Type B pancreatic cell (in vitro differentiated cells): ENCODE measurements at regions not wholly inside any gene's neighbourhood (a gene's known extent, or its start where the extent isn't known, plus 50 kb on each side); places are given as distances from the start of the nearest gene placed in this dataset.

Experiments
- DNase-seq: peaks from one replicate; pipeline ENCODE4 v3.0.0; 2021; ENCODE audit warnings: mixed read lengths; ENCODE audit not compliant: unreplicated experiment; ENCODE audit errors: extremely low spot score
- H3K27ac Mint-ChIP-seq: 2 replicates; pipeline ENCODE4 v1.8.0; 2021; ENCODE audit warnings: mild to moderate bottlenecking, mixed read lengths
- H3K27me3 Mint-ChIP-seq: 2 replicates; pipeline ENCODE4 v1.8.0; 2021; ENCODE audit warnings: mixed read lengths
- H3K36me3 Mint-ChIP-seq: 2 replicates; pipeline ENCODE4 v1.8.0; 2021; ENCODE audit warnings: mixed read lengths
- H3K4me1 Mint-ChIP-seq: one replicate; pipeline ENCODE4 v1.8.0; 2021; ENCODE audit warnings: mixed read lengths; ENCODE audit not compliant: unreplicated experiment
- H3K4me3 Mint-ChIP-seq: 2 replicates; pipeline ENCODE4 v1.8.0; 2021; ENCODE audit warnings: mild to moderate bottlenecking, mixed read lengths
- H3K9me3 Mint-ChIP-seq: 2 replicates; pipeline ENCODE4 v1.8.0; 2021; ENCODE audit warnings: mixed read lengths
- TF ChIP-seq, protein P1 (sequence below): fragments of 200-600 bp; sonication (generic); conservative IDR thresholded peaks from 2 replicates; pipeline ENCODE4 v1.5.0; 2021; ENCODE audit warnings: antibody characterized with exemption, mild to moderate bottlenecking

DNA sequence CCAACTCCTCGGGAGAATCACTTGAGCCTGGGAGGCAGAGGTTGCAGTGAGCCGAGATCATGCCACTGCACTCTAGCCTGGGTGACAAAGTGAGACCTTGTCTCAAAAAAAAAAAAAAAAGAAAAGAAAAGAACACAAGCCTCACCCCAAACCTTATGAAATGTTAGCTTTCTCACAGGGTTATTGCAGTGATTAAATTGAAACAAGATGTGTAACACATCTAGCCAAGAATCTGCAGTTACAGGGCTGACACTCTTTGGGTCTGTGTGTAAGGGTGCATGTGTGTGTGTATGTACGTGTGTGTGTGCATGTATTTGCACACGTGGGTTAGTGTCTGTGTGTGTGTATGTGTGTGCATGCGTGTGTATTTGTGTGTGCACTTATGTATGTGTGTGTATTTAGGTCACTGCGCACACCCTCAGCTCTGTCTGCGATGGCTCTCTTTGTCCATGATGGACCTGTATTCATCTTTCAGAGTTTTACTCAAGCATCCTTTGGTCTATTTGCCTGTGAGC is 336.3 kb downstream of the UQCRFS1 start:
- peaks cover 15% of the 10 kb centered on the region for H3K27me3 Mint-ChIP-seq
- no peaks in the 10 kb centered on the region for H3K36me3 Mint-ChIP-seq
- peaks cover 18% of the 10 kb centered on the region for H3K4me1 Mint-ChIP-seq
- H3K27ac Mint-ChIP-seq: no peak overlapping the region
- no peak for DNase-seq
- H3K4me3 Mint-ChIP-seq: no peak overlapping the region
- no peaks in the 10 kb centered on the region for H3K9me3 Mint-ChIP-seq
- TF ChIP-seq, protein P1, sequence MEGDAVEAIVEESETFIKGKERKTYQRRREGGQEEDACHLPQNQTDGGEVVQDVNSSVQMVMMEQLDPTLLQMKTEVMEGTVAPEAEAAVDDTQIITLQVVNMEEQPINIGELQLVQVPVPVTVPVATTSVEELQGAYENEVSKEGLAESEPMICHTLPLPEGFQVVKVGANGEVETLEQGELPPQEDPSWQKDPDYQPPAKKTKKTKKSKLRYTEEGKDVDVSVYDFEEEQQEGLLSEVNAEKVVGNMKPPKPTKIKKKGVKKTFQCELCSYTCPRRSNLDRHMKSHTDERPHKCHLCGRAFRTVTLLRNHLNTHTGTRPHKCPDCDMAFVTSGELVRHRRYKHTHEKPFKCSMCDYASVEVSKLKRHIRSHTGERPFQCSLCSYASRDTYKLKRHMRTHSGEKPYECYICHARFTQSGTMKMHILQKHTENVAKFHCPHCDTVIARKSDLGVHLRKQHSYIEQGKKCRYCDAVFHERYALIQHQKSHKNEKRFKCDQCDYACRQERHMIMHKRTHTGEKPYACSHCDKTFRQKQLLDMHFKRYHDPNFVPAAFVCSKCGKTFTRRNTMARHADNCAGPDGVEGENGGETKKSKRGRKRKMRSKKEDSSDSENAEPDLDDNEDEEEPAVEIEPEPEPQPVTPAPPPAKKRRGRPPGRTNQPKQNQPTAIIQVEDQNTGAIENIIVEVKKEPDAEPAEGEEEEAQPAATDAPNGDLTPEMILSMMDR: no peak

DNA sequence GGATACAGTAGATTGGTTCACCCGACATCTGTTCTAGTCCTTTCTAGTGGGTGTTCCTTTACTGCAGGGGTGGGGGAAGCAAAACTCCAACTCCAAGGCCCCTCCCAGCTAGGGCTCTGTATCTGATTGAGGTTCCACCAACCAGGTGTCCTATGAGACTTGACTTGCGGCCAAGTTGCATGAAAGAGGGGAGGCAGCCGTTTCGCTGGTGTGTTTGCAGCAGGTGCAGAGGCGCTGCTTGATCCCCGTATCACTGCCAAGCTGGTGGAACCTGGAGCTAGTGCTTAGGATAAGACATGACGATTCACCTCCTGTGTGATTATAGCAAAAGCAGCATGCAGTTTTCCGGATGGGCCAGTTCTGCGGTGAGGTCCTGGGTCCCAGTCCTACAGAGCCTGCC is 338.2 kb downstream of the UQCRFS1 start:
- no peaks in the 10 kb centered on the region for H3K9me3 Mint-ChIP-seq
- TF ChIP-seq, protein P1: no peak
- peaks cover 13% of the 10 kb centered on the region for H3K27me3 Mint-ChIP-seq
- H3K4me1 Mint-ChIP-seq: peaks cover 5% of the 10 kb centered on the region
- H3K4me3 Mint-ChIP-seq: no peak overlapping the region
- no peak for DNase-seq
- no peak overlapping the region for H3K27ac Mint-ChIP-seq
- H3K36me3 Mint-ChIP-seq: no peaks in the 10 kb centered on the region

DNA sequence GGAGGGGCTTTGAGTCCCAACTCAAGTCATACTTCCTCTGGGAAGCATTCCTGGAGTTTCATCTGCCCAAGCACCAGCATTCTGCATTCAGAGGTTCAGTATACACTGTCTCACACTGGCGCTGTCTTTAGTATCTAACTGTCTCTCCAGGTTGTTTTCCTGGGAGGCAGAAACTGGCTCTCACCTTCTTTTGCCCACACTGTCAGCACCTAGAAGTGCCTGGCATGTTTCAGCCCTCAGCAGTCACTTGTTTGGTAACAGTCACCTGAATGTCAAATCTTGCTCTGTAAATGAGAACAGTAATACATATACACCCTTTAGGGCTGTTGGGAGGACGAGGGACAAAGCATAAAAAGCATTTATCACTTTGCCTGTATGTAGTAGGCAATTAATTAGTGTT is 339.6 kb downstream of the UQCRFS1 start:
- Mint-ChIP-seq H3K9me3 (no peaks in the 10 kb centered on the region), H3K4me1 (peaks cover 5% of the 10 kb centered on the region), H3K27ac (no peak overlapping the region), H3K27me3 (peaks cover 15% of the 10 kb centered on the region), H3K36me3 (no peaks in the 10 kb centered on the region), H3K4me3 (no peak overlapping the region)
- TF ChIP-seq, protein P1: no peak
- no peak for DNase-seq

DNA sequence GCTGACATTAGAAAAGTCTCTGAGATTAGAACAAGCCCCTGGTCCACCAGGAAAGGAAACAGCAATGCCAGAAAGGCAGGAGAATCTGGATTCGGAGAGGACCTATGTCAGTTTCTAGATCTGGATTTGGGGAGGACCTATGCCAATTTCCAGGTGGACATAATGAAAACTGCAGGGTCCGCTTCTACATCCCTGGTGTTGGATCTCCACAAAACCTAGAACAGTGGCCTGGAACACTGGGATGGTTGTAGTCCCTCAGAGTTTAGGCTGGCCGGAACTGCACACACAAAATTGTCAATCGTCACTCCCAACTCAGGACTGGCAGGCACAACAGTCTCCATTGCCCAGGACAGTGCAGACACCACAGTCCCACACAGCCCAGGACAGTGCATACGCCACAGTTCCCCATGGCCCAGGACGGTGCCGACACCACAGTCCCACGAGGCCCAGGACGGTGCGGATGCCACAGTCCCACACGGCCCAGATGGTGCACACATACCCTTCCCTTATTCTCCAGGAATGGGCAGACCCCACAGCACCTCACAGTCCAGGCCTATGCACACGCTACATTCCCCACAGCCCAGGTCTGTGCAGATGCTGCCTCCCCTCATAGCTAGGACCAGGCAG is 341.7 kb downstream of the UQCRFS1 start:
- DNase-seq: no peak
- peaks cover 5% of the 10 kb centered on the region for H3K4me1 Mint-ChIP-seq
- H3K36me3 Mint-ChIP-seq: no peaks in the 10 kb centered on the region
- peaks cover 15% of the 10 kb centered on the region for H3K27me3 Mint-ChIP-seq
- TF ChIP-seq, protein P1: no peak
- no peak overlapping the region for H3K27ac Mint-ChIP-seq
- H3K4me3 Mint-ChIP-seq: no peak overlapping the region
- H3K9me3 Mint-ChIP-seq: no peaks in the 10 kb centered on the region

DNA sequence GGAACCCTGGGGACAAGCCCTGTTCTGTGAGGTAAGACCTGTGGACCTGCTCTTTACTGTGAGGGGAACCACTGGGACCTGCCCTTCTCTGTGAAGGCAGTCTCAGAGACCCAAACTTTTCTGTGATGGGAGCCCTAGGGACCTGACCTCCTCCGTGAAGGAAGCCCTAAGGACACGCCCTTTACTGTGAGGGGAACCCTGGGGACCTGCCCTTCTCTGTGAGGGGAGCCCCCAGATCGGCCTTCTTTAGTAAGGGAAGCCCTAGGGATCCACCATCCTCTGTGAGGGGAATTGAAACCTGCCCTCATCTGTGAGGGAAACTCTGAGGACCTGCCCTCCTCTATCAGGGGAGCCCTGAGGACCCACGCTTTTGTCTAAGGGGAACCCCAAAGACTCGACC is 343.5 kb downstream of the UQCRFS1 start:
- Mint-ChIP-seq H3K4me1 (peaks cover 5% of the 10 kb centered on the region), H3K36me3 (no peaks in the 10 kb centered on the region), H3K27me3 (peaks cover 15% of the 10 kb centered on the region), H3K27ac (no peak overlapping the region), H3K4me3 (no peak overlapping the region), H3K9me3 (no peaks in the 10 kb centered on the region)
- DNase-seq: no peak
- TF ChIP-seq, protein P1: no peak
